ENCODE measurements at regions not wholly inside any gene's neighbourhood (a gene's known extent, or its start where the extent isn't known, plus 50 kb on each side); places are given as distances from the start of the nearest gene placed in this dataset.
"Not testable (repeated sequence)": the region's sequence is repeated elsewhere in the genome, so short reads cannot be mapped to it uniquely, and the experiment has no call there.

DNA sequence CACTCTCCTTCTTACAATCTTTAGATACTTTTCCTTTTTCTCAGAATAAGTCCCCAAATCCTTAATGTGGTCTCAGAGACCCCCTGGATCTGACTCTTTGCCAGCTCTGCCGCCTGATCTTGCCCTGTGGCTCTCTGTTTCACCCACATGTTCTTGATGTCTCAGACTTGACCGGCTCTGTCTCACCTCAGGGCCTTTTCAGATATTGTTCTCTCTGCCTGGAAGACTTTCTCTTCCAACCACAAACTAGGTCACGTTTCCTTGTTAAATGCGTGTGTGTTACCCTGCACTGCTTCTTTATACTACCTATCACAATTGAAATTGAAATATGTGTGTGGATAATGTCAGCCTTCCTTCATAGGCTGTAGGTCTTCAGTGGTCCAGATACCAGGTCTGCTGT, 265.4 kb upstream of the NUDT12 start:
- no peak for DNase-seq

DNA sequence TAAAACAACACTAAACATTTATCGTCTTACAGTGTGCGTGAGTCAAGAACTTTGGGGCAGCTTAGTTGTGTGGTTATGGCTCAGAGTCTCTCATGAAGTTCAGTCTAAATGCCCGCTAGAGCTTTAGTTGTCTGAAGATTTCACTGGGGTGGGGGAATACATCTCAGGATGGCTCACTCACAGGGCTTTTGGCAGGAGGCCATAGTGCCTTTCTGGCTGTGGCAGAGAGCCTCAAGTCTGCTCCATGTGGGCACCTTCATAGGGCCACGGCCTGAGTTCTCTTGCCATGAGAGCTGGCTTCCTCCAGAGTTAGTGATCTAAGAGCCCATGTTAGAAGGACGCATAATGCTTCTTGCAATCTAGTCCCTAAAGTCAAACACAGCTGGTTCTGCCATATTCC, 258.8 kb upstream of the NUDT12 start:
- no peak for DNase-seq

- DNase-seq = peak in 36 of 56 donors; percentile 0 to 62 (median 11)
Measured at GRCh38 chr5:103808464-103809106, 246.0 kb upstream of the NUDT12 start.

DNA sequence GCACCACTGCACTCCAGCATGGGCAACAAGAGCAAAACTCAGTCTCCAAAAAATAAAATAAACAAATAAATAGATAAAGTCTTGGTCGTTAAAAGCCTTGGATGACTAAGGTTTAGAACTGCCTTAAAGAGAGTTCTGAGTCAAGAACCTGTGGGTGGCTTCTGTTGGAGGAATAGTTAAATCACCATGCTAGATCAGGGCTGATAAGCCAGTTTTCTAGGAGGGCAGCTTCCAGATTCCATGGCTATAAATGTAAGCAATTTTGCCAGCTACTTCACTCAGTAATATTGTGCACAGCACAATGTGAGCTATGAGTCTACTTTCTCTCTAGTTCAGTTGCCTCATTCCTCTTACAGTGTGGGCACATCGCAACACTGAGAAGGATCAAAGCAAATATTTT, 242.1 kb upstream of the NUDT12 start:
- no peak for DNase-seq

DNA sequence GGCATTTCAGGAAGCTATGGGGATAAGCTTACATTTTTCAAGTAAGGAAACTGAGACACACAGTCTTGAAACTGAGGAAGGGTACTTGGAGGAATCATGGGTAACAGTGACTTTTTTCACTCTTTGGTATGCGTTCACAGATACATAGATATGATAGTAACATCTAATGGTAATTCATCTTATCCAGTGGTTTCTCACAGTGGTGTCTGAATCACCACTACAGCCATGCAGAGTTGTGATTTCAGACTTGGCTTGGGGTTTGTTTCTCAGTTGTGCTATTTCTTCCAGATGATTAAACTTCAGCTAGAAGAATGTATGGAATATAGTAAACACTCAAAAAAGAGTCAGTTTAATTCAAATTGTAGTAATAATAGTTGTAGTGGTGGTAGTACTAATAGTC, 239.1 kb upstream of the NUDT12 start:
- no peak for DNase-seq

- no peak for DNase-seq
Measured at GRCh38 chr5:103800741-103801495, 238.3 kb upstream of the NUDT12 start.

DNA sequence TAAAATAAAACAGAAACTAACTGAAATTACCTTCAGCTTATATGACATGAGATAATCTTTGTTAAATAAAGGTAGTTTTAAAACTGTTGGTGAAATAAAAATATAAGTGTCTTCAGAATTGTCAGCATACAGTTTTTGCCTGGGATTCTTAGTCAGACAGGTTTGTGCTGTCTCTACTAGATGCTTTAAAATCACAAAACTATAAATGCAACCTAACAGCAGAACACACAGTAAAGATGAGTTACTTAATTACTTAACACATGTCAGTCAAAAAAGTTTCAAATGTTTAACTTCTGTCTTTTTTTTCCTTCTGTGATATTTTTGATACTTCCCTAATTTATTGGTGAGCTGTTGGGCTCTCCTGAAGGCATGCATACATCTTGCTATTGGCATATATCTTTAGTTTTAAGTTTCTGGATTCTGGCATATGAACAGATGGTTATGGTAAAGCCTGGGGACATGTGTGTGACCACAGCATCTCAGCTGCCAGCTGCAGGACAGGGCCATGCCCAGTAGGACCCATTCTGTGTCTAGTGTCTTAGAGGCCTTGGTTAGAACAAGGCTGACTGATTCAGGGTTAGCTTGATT, 231.1 kb upstream of the NUDT12 start:
- no peak for DNase-seq

DNA sequence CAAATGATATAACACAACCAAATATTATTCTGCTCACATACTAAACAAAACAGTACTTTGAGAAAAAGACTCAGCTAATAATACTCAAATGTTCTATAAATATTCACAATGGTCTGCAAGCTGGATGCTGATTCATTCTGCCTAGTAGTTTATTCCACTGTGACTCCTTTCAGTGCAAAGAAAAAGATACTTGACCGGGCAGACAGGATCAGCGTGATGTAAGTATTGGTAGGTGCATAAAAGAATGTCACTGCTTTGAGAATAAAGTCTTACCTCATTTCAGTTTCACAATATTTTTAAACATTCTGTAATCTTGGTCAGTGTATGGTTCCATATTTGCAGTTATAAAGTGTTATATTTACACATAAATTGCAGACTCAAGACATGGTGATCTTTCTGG, 223.0 kb upstream of the NUDT12 start:
- DNase-seq = no peak

DNA sequence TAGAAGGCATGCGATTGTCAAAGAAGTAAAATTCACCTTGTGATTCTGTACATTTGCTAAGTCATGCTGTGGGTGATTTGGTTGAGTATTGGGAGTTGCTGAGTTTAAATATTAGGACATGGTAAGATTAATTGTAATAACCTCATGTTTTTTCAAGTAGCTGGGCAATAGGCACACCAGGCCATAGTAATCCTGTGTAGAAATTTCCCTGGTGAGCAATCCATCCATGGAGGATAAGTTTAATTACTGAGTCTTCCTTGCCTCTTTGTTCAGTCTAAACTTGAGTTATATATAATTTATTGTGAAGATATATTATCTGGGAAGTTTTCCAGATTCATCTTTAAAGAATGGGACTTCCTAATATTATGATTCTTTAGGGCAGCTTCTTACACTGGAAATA, 221.1 kb upstream of the NUDT12 start:
- DNase-seq = no peak

DNA sequence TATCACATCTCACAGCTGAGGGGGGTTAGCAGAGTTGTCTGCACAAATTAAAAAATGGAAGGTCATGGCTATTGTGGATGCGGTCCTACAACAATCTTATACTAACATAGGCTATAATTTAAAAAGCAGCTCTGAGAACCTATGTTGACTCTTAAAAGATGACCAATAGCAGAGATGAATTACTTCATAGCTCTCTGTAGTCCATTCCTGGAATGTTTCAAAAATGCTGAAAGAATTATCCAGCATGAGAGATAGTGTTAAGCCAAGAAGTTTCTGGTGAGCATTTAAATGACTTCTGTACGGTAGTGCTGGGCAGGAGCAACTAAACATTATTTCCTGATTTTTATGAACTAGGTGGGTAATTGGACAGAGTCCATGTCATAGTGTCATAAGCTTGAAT, 218.2 kb upstream of the NUDT12 start:
- DNase-seq = no peak

- no peak for DNase-seq
Measured at GRCh38 chr5:103774721-103775120, 212.1 kb upstream of the NUDT12 start.

DNA sequence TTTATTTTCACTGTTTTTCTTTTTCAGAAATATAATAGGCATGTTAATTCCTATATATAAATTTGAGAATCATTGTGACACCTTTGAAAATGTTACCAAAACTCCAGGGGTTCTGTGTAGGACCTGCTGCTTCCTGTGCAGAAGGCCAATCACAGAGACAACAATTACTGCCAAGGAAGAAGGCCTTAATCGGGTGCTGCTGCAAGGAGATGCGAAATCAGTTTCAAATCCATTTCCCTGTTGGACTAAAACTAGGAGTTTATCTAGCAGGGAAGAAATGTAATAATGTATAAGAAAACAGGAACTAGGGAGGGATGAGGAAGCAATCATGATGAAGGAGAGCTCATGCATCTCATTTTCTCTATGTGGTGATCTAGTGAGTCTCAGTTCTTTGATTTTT, 209.7 kb upstream of the NUDT12 start:
- DNase-seq = no peak

- no peak for DNase-seq
Measured at GRCh38 chr5:103764403-103764802, 201.8 kb upstream of the NUDT12 start.

DNA sequence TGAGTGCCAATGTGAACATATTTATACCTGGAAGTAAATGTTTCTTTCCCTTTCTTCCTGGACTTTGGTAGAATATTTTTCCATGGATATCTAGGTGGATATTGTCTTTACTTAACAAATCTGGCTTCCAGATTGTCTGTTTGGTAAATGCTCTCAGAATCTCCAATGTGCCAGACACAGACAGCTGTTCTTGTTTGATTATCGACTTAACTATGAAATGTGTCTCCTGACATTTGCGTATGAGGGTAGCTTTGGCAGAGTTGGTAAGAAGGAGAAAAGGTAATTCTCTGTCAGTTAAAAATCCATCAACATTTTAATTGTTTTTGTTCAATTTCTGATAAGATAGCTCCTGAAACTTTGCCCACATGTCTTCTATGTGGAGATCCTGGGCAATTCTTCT, 196.4 kb upstream of the NUDT12 start:
- no peak for DNase-seq

DNA sequence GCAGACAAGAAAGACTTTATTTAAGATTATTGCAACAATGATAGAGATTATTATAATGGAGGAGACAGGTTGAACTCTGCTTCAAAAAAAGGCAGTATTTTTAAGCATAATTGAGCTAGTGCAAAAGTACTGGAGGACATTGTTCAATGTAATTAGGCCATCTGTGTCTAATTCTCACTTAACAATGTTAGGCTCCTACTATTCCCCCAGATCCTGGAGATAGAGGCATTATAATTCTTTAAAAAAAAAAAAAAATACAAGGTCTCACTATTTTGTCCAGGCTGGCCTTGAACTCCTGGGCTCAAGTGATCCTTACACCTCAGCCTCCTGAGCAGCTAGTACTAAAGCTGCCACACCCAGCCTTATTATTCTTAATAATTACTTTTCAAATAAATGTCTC, 193.4 kb upstream of the NUDT12 start:
- DNase-seq = no peak

DNA sequence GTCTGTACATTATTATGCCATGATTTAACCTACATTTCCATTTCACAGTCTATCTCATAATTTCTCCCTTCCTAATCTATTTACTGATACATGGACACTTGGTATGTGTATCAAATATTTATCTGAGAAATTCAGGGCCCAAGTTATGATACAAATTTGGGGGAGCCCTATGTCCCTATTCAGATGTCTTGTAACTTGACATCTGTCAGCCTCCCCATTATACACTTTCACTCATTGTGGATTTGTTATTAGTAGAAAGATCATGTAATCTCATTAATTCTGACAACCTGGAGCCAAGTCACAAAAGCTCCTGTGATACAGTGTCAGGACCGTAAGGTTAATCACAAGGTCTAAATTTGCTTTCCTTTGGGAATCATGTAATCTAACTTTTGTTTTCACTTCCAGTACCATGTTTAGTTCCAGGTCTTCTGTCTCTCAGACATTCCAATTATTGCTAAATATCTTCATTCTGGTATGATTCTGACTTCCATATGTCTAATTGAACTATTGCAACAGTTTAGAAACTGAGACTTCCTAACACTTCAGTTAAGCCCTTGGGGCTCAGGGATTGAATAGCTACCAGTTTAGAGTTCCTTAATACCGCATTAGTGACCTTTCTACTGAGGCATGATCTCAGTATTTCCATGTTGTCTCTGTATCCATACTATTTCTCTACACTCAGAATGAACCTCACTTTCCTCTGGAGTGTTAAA, 182.9 kb upstream of the NUDT12 start:
- no peak for DNase-seq

GRCh38 chr5:103744159-103744558, 181.6 kb upstream of the NUDT12 start:
- no peak for DNase-seq

DNA sequence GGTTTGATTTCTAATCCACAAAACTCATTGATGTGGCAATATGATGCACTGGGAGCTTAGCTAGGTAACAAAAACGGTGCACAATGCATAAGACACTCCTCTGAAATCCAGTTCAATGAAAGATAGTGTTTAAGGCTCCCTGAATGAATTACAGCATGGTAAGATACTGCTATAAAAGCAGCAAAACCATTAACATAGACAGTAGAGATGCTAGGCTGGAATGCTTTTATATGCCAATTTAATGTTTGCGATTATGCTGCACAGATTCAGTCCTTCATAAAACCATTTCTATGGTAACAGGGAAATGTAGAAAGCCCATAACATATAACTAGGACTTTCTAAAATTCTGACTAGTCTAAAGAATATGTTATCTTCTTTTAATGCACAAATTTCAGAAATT, 180.8 kb upstream of the NUDT12 start:
- DNase-seq = no peak

GRCh38 chr5:103741984-103742383, 179.4 kb upstream of the NUDT12 start:
- no peak for DNase-seq

- not testable (repeated sequence) for DNase-seq
Measured at GRCh38 chr5:103736343-103736742, 173.8 kb upstream of the NUDT12 start.

DNA sequence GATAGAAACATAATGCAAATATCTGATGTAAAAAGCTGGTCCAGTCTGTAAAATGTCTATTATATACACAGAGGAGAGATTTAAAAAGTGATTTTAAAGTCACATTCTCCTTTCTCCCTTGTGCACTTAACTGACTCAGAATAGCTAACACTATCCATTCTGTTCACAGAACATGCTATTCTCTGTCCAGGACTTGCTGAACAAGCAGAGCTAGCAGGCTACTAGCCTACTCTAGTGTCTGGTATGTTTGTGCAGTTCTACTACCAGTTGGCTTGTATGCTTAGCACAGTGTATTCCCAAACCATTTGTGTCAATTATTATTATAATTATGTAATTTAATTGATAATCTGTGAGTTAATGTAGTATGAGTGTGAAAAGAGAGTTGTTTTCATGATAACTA, 161.7 kb upstream of the NUDT12 start:
- no peak for DNase-seq

GRCh38 chr5:103721183-103721582, 158.6 kb upstream of the NUDT12 start:
- DNase-seq = no peak

Measured in nucleus accumbens (tissue), 56 donors.